GM20000 (cell line): ENCODE measurements at regions not wholly inside any gene's neighbourhood (a gene's known extent, or its start where the extent isn't known, plus 50 kb on each side); places are given as distances from the start of the nearest gene placed in this dataset.

Experiments used
- DNase-seq: peaks from one replicate; pipeline ENCODE4 v3.0.0; 2012; ENCODE audit warnings: low spot score
- TF ChIP-seq, protein P1 (sequence below): IDR thresholded peaks from 2 replicates; pipeline ENCODE4 v1.5.1; 2012; ENCODE audit warnings: mild to moderate bottlenecking, control low read depth; ENCODE audit errors: extremely low read depth, missing control alignments

DNA sequence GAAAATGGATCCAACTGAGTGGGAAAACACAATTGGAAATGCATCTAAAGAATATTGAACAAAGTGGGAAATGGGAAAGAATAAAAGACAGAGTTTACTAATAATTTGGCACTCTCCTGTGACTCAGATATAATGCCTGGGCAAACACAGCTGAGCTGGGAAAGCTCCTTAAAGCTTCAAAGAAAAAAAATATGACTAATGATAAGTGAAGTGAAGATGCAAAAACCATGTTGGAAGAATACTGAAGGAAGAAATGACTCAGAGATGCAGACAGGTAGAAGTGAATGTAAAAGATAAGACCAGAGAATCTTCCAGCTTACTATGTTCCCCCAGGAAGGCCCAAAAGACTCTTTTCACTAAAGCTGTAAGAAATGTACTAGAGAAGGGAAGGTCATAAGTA lies 62.4 kb upstream of the FOXG1 start:
- TF ChIP-seq, protein P1, sequence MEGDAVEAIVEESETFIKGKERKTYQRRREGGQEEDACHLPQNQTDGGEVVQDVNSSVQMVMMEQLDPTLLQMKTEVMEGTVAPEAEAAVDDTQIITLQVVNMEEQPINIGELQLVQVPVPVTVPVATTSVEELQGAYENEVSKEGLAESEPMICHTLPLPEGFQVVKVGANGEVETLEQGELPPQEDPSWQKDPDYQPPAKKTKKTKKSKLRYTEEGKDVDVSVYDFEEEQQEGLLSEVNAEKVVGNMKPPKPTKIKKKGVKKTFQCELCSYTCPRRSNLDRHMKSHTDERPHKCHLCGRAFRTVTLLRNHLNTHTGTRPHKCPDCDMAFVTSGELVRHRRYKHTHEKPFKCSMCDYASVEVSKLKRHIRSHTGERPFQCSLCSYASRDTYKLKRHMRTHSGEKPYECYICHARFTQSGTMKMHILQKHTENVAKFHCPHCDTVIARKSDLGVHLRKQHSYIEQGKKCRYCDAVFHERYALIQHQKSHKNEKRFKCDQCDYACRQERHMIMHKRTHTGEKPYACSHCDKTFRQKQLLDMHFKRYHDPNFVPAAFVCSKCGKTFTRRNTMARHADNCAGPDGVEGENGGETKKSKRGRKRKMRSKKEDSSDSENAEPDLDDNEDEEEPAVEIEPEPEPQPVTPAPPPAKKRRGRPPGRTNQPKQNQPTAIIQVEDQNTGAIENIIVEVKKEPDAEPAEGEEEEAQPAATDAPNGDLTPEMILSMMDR, result no peak
- no peak for DNase-seq

DNA sequence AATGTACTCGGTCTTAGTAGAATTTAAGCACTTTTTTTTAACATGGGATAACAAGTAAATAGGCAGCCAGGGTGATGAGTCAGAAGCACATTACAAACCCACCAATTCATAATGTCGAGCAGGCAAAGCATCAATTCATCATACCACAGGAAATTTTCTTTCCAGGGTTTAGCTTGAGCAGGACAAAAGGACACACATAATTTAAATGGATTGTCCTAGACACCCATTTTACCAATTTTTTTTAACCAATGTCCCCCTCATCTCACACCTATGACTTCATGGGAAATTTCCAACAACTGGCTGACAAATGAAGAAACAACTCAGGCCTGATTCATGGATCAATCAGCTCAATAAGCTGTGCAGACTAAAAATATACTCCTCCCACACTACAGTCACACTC lies 58.8 kb upstream of the FOXG1 start:
- DNase-seq, result no peak
- TF ChIP-seq, protein P1, result no peak

DNA sequence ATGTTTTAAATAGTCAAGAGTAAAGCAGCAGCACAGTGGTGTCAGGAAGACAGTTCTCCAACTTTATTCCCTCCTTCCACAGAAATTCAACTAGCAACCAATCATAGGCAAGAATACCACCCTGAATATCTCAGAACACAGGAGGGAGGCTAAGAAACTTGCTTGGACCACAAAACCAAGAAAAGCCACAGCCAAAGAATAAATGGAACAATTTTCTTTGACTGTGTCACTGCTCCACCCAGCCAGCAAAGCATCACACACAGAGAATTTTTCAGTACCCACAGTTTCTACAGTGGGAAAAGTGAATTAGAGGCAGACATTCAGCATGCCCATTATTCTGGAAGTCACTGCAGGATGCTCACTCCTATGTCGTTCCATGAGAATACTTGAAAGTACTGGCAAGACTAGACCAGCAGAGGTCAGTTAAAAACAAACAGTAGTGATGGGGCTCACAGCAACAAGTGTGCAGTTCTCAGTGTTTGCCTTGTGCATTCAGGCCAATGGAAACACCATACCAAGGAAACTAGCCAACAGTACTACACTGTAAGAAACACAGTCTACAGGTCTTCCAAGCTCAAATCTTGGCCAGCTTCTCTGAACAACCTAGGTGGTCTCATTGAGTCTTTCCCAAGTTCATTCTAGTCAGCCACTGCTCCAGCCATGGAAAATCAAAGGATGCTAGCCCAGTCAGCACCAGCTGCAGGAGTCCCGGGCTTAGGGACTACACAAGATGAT lies 56.8 kb upstream of the FOXG1 start:
- no peak for DNase-seq
- TF ChIP-seq, protein P1, result no peak
